Lower lobe of right lung (tissue), 2 donors: ENCODE measurements at regions not wholly inside any gene's neighbourhood (a gene's known extent, or its start where the extent isn't known, plus 50 kb on each side); places are given as distances from the start of the nearest gene placed in this dataset.

Experiments used
- ATAC-seq, 2 donors: fragments of 200-7000 bp; cut with Tn5 transposase; one replicate each; pipeline ENCODE4 v1.9.1; 2020 to 2022; ENCODE audit warnings: mild to moderate bottlenecking in 2 of 2, moderate library complexity in 2 of 2
- DNase-seq: peaks from one replicate; pipeline ENCODE4 v3.0.0-alpha.2; 2020
- H3K27ac ChIP-seq: fragments of 200-600 bp; one replicate; pipeline ENCODE4 v1.8.0; 2022
- H3K27me3 ChIP-seq: fragments of 200-600 bp; one replicate; pipeline ENCODE4 v1.8.0; 2022; ENCODE audit warnings: low read depth
- H3K36me3 ChIP-seq: fragments of 200-600 bp; one replicate; pipeline ENCODE4 v1.8.0; 2022; ENCODE audit warnings: mild to moderate bottlenecking
- H3K4me1 ChIP-seq: fragments of 200-600 bp; one replicate; pipeline ENCODE4 v1.8.0; 2022
- H3K4me3 ChIP-seq: fragments of 200-600 bp; one replicate; pipeline ENCODE4 v1.8.0; 2022; ENCODE audit warnings: mild to moderate bottlenecking
- H3K9me3 ChIP-seq: fragments of 200-600 bp; one replicate; pipeline ENCODE4 v1.8.0; 2022
- CTCF ChIP-seq: fragments of 200-600 bp; IDR thresholded peaks from one replicate; pipeline ENCODE4 v1.8.0; 2022; ENCODE audit warnings: antibody characterized with exemption, mild to moderate bottlenecking
- intact Hi-C: fragments of 100-400 bp; cut with DNase I; formaldehyde crosslinking; loops from one replicate; pipeline ENCODE4 v1.11.0; 2022
- donor health status: DM: no; HTN: yes; CAD: no; lungs with severe emphysema.

GRCh38 chr21:36207577-36208320 lies 51.1 kb downstream of the DOP1B start:
- intact Hi-C loops: no loop called here
- DNase-seq: no peak
- ATAC-seq: no peak

GRCh38 chr21:36208326-36209013 lies 51.8 kb downstream of the DOP1B start:
- no peak for ATAC-seq
- intact Hi-C loops: no loop called here

More at GRCh38 chr21:36207577-36208320, 51.1 kb downstream of the DOP1B start:
- Histone ChIP-seq H3K4me3 (no peak overlapping the region), H3K4me1 (no peaks in the 10 kb centered on the region), H3K27me3 (no peaks in the 10 kb centered on the region), H3K27ac (no peak overlapping the region), H3K36me3 (peaks cover 12% of the 10 kb centered on the region), H3K9me3 (no peaks in the 10 kb centered on the region)
- no peak for TF ChIP-seq CTCF

GRCh38 chr21:36209626-36210171 lies 53.1 kb downstream of the DOP1B start:
- intact Hi-C loops: no loop called here
- DNase-seq: peak; percentile 52
- peak; percentile 61 to 79 for ATAC-seq
- Histone ChIP-seq H3K36me3 (peaks cover 28% of the 10 kb centered on the region), H3K27ac (no peak overlapping the region), H3K4me3 (no peak overlapping the region), H3K4me1 (no peaks in the 10 kb centered on the region), H3K9me3 (no peaks in the 10 kb centered on the region), H3K27me3 (no peaks in the 10 kb centered on the region)
- peak; percentile 43 for TF ChIP-seq CTCF

More at GRCh38 chr21:36208326-36209013, 51.8 kb downstream of the DOP1B start:
- TF ChIP-seq CTCF: no peak
- Histone ChIP-seq H3K4me1 (no peaks in the 10 kb centered on the region), H3K27me3 (no peaks in the 10 kb centered on the region), H3K27ac (no peak overlapping the region), H3K4me3 (no peak overlapping the region), H3K9me3 (no peaks in the 10 kb centered on the region), H3K36me3 (peaks cover 17% of the 10 kb centered on the region)
- no peak for DNase-seq

- DNase-seq (no peak), ATAC-seq (no peak)
- Histone ChIP-seq H3K9me3 (no peaks in the 10 kb centered on the region), H3K27me3 (no peaks in the 10 kb centered on the region), H3K4me1 (no peaks in the 10 kb centered on the region), H3K36me3 (peaks cover 35% of the 10 kb centered on the region), H3K4me3 (no peak overlapping the region), H3K27ac (no peak overlapping the region)
- intact Hi-C loops: no loop called here
- no peak for TF ChIP-seq CTCF
These were observed 54.4 kb downstream of the DOP1B start for GRCh38 chr21:36210779-36211659.
